H4 (cell line): ENCODE measurements at regions not wholly inside any gene's neighbourhood (a gene's known extent, or its start where the extent isn't known, plus 50 kb on each side); places are given as distances from the start of the nearest gene placed in this dataset.

ENCODE experiments used
- DNase-seq: peaks from one replicate; pipeline ENCODE4 v3.0.0-alpha.2; 2015; ENCODE audit warnings: low spot score

DNA sequence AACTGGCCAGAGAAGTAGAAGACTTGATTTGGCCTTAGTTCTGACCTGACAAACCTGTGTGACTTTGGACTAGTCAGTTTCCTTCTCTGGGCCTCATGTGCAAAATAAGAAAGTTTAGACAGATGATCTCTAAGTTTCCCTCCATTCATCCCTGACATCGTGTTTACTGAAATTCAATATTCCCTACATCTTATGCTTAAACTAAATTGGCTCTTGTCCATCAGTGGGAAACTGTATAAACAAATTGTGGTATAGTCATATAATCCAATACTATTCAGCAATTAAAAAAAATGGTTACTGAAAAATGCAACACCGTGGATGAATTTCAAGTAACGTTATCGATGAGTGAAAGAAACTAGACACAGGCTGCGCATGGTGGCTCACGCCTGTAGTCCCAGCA, 64.4 kb upstream of the HRH1 start:
- DNase-seq = no peak

DNA sequence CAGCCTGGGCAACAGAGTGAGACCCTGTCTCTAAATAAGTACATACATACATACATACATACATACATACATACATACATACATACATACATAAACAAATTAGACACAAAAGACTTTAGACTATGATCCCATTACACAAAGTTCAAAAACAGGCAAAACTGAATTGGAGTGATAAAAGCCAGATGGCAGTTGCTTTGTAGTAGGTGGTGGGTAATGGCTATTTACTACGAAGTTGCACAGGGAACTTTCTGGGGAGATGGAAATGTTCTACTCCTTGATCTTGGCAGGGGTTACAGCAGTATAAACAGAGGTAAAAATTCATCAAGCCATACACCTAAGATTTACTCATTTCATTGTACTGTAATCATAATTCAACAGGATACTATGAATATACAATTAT, 63.7 kb upstream of the HRH1 start:
- DNase-seq = no peak

- no peak for DNase-seq
Observed at GRCh38 chr3:11091088-11091590, 63.2 kb upstream of the HRH1 start.

GRCh38 chr3:11091791-11092190, 62.5 kb upstream of the HRH1 start:
- DNase-seq = no peak

- no peak for DNase-seq
Observed at GRCh38 chr3:11093823-11094340, 60.4 kb upstream of the HRH1 start.

- DNase-seq = no peak
Observed at GRCh38 chr3:11095932-11096265, 58.4 kb upstream of the HRH1 start.

- peak; percentile 84 for DNase-seq
Observed at GRCh38 chr3:11096266-11097139, 57.8 kb upstream of the HRH1 start.

- DNase-seq = no peak
Observed at GRCh38 chr3:11099306-11099705, 55.0 kb upstream of the HRH1 start.
